Fibroblast of lung (primary cell): ENCODE measurements at regions not wholly inside any gene's neighbourhood (a gene's known extent, or its start where the extent isn't known, plus 50 kb on each side); places are given as distances from the start of the nearest gene placed in this dataset.

Experiments used
- DNase-seq, 2 donors: peaks; one replicate each; pipeline versions ENCODE4 v3.0.0 to v3.0.0-alpha.2; 2010; ENCODE audit warnings: low read depth in 2 of 2
- H2AFZ ChIP-seq: 2 replicates; pipeline ENCODE4 v1.5.1; 2012; ENCODE audit warnings: low read length, control low read depth, inconsistent platforms
- H3K27ac ChIP-seq: 2 replicates; pipeline ENCODE4 v1.5.1; 2011; ENCODE audit warnings: low read length, control low read depth; ENCODE audit not compliant: insufficient read depth
- H3K27me3 ChIP-seq: 2 replicates; pipeline ENCODE4 v1.5.1; 2011; ENCODE audit warnings: mild to moderate bottlenecking, low read length; ENCODE audit not compliant: control insufficient read depth, insufficient read depth
- H3K36me3 ChIP-seq: 2 replicates; pipeline ENCODE4 v1.5.1; 2011; ENCODE audit warnings: low read length; ENCODE audit not compliant: control insufficient read depth, insufficient read depth
- H3K4me1 ChIP-seq: 2 replicates; pipeline ENCODE4 v1.5.1; 2011; ENCODE audit warnings: low read length; ENCODE audit not compliant: control insufficient read depth, insufficient read depth; ENCODE audit errors: extremely low read depth
- H3K4me2 ChIP-seq: 2 replicates; pipeline ENCODE4 v1.5.1; 2011; ENCODE audit warnings: low read length, control low read depth; ENCODE audit not compliant: insufficient read depth; ENCODE audit errors: extremely low read depth
- H3K4me3 ChIP-seq, 4 experiments: fragments of 200-600 bp in 1 of 4; sonication (generic) in 1 of 4; replicated peaks in 1 of 4; 2 replicates each; pipeline ENCODE4 v1.5.1; 2011 to 2016; ENCODE audit warnings: low read length in 4 of 4, low read depth in 3 of 4, mild to moderate bottlenecking in 3 of 4, control low read depth in 2 of 4, inconsistent platforms in 1 of 4, mixed read lengths in 1 of 4; ENCODE audit not compliant: insufficient read depth in 1 of 4; ENCODE audit errors: control extremely low read depth in 1 of 4
- H3K79me2 ChIP-seq: 2 replicates; pipeline ENCODE4 v1.5.1; 2012; ENCODE audit warnings: mild to moderate bottlenecking, low read length, inconsistent platforms; ENCODE audit not compliant: control insufficient read depth, insufficient read depth
- H3K9ac ChIP-seq: 2 replicates; pipeline ENCODE4 v1.5.1; 2011; ENCODE audit warnings: mild to moderate bottlenecking, low read length, control low read depth; ENCODE audit not compliant: insufficient read depth
- H3K9me3 ChIP-seq: 2 replicates; pipeline ENCODE4 v1.5.1; 2012; ENCODE audit warnings: low read depth, low read length; ENCODE audit not compliant: control insufficient read depth, insufficient read depth
- H4K20me1 ChIP-seq: 2 replicates; pipeline ENCODE4 v1.5.1; 2011; ENCODE audit warnings: low read length; ENCODE audit not compliant: control insufficient read depth, insufficient read depth; ENCODE audit errors: extremely low read depth
- CTCF ChIP-seq, 2 donors: IDR thresholded peaks in 1 of 2; conservative IDR thresholded peaks in 1 of 2; 1 replicate in 1 of 2; 2 replicates in 1 of 2; pipeline ENCODE4 v1.5.1; 2011 to 2012; ENCODE audit warnings: low read length in 2 of 2, control low read depth in 1 of 2, inconsistent platforms in 1 of 2, low read depth in 1 of 2, mild to moderate bottlenecking in 1 of 2
- EZH2 ChIP-seq: IDR thresholded peaks from 2 replicates; pipeline ENCODE4 v1.5.1; 2012; ENCODE audit warnings: low read length, control low read depth, mild to moderate bottlenecking; ENCODE audit errors: missing control alignments

GRCh38 chr3:182622241-182622545 lies 171.1 kb upstream of the ATP11B start:
- DNase-seq, result no peak
- Histone ChIP-seq H3K36me3 (no peaks in the 10 kb centered on the region), H2AFZ (no peak overlapping the region), H3K4me2 (no peak overlapping the region), H3K9ac (no peak overlapping the region), H3K4me1 (no peaks in the 10 kb centered on the region), H3K27me3 (no peaks in the 10 kb centered on the region), H3K9me3 (no peaks in the 10 kb centered on the region), H3K27ac (no peak overlapping the region), H3K79me2 (no peaks in the 10 kb centered on the region), H4K20me1 (no peaks in the 10 kb centered on the region), H3K4me3 (no peak overlapping the region)
- TF ChIP-seq CTCF (conservative IDR thresholded peaks at IDR 0.05 in 1 of 2, IDR thresholded peaks at IDR 0.05 in 1 of 2; ENCODE audit: low read depth in 1 of 2, low read length in 2 of 2) (no peak), EZH2 (no peak)

GRCh38 chr3:182626484-182627467 lies 166.5 kb upstream of the ATP11B start:
- Histone ChIP-seq H2AFZ (no peak overlapping the region), H3K4me2 (no peak overlapping the region), H4K20me1 (no peaks in the 10 kb centered on the region), H3K4me1 (no peaks in the 10 kb centered on the region), H3K27me3 (no peaks in the 10 kb centered on the region), H3K79me2 (no peaks in the 10 kb centered on the region), H3K9ac (no peak overlapping the region), H3K27ac (no peak overlapping the region), H3K4me3 (no peak overlapping the region), H3K36me3 (no peaks in the 10 kb centered on the region), H3K9me3 (no peaks in the 10 kb centered on the region)
- no peak for TF ChIP-seq EZH2
- no peak for TF ChIP-seq CTCF (conservative IDR thresholded peaks at IDR 0.05 in 1 of 2, IDR thresholded peaks at IDR 0.05 in 1 of 2; ENCODE audit: low read depth in 1 of 2, low read length in 2 of 2)
- DNase-seq, result no peak

GRCh38 chr3:182628531-182628930 lies 164.8 kb upstream of the ATP11B start:
- Histone ChIP-seq H3K27me3 (no peaks in the 10 kb centered on the region), H3K9ac (no peak overlapping the region), H3K4me3 (no peak overlapping the region), H3K79me2 (no peaks in the 10 kb centered on the region), H2AFZ (no peak overlapping the region), H4K20me1 (no peaks in the 10 kb centered on the region), H3K4me1 (no peaks in the 10 kb centered on the region), H3K9me3 (no peaks in the 10 kb centered on the region), H3K27ac (no peak overlapping the region), H3K36me3 (no peaks in the 10 kb centered on the region), H3K4me2 (no peak overlapping the region)
- DNase-seq, result no peak
- TF ChIP-seq CTCF (conservative IDR thresholded peaks at IDR 0.05 in 1 of 2, IDR thresholded peaks at IDR 0.05 in 1 of 2; ENCODE audit: low read depth in 1 of 2, low read length in 2 of 2), result no peak
